Glutamatergic neuron (in vitro differentiated cells): ENCODE measurements at regions not wholly inside any gene's neighbourhood (a gene's known extent, or its start where the extent isn't known, plus 50 kb on each side); places are given as distances from the start of the nearest gene placed in this dataset.

Experiments
- DNase-seq: peaks from one replicate; pipeline ENCODE4 v3.0.0; 2022
- H3K27ac Mint-ChIP-seq: one replicate; pipeline ENCODE4 v1.8.0; 2020; ENCODE audit warnings: mild to moderate bottlenecking, mixed read lengths, inconsistent platforms; ENCODE audit not compliant: unreplicated experiment
- H3K27me3 Mint-ChIP-seq: one replicate; pipeline ENCODE4 v1.8.0; 2020; ENCODE audit warnings: mild to moderate bottlenecking, moderate library complexity, mixed read lengths, inconsistent platforms; ENCODE audit not compliant: unreplicated experiment
- H3K36me3 Mint-ChIP-seq: one replicate; pipeline ENCODE4 v1.8.0; 2020; ENCODE audit warnings: mild to moderate bottlenecking, mixed read lengths, inconsistent platforms; ENCODE audit not compliant: unreplicated experiment
- H3K4me1 Mint-ChIP-seq: one replicate; pipeline ENCODE4 v1.8.0; 2020; ENCODE audit warnings: mild to moderate bottlenecking, low read depth, mixed read lengths, inconsistent platforms; ENCODE audit not compliant: unreplicated experiment
- H3K4me3 Mint-ChIP-seq: one replicate; pipeline ENCODE4 v1.8.0; 2020; ENCODE audit warnings: mild to moderate bottlenecking, mixed read lengths, inconsistent platforms; ENCODE audit not compliant: unreplicated experiment
- H3K9me3 Mint-ChIP-seq: one replicate; pipeline ENCODE4 v1.8.0; 2020; ENCODE audit warnings: mild to moderate bottlenecking, moderate library complexity, mixed read lengths, inconsistent platforms; ENCODE audit not compliant: unreplicated experiment
- TF ChIP-seq, protein P1 (sequence below): fragments of 200-600 bp; sonication (generic); IDR thresholded peaks from one replicate; pipeline ENCODE4 v1.5.0; 2021; ENCODE audit not compliant: partially characterized antibody, unreplicated experiment

GRCh38 chrX:40243755-40244515 lies 146.2 kb upstream of the BCOR start:
- DNase-seq, result no peak
- H3K36me3 Mint-ChIP-seq, result no peaks in the 10 kb centered on the region
- TF ChIP-seq, protein P1, sequence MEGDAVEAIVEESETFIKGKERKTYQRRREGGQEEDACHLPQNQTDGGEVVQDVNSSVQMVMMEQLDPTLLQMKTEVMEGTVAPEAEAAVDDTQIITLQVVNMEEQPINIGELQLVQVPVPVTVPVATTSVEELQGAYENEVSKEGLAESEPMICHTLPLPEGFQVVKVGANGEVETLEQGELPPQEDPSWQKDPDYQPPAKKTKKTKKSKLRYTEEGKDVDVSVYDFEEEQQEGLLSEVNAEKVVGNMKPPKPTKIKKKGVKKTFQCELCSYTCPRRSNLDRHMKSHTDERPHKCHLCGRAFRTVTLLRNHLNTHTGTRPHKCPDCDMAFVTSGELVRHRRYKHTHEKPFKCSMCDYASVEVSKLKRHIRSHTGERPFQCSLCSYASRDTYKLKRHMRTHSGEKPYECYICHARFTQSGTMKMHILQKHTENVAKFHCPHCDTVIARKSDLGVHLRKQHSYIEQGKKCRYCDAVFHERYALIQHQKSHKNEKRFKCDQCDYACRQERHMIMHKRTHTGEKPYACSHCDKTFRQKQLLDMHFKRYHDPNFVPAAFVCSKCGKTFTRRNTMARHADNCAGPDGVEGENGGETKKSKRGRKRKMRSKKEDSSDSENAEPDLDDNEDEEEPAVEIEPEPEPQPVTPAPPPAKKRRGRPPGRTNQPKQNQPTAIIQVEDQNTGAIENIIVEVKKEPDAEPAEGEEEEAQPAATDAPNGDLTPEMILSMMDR, result no peak
- no peaks in the 10 kb centered on the region for H3K27me3 Mint-ChIP-seq
- H3K9me3 Mint-ChIP-seq, result no peaks in the 10 kb centered on the region
- no peak overlapping the region for H3K27ac Mint-ChIP-seq
- H3K4me1 Mint-ChIP-seq, result peaks cover 14% of the 10 kb centered on the region
- no peak overlapping the region for H3K4me3 Mint-ChIP-seq

DNA sequence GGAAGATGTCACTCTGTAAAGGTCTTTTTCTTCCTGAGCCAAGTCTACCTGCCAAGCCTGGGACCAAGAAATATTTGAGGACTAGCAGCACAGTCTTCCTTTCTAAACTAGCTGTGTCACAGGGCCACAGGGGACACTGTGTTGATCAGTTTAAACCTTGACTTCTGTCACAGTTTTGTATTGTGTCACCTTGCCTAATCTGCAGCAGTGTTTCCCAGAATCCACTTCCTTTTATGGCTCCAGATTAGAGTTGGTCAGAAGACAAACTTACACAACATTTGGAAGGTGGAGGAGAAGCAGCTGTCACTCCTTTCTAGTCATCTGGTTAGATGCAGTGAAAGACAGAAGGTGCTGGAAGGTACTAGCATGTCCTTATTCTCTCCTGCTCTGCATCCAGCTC lies 143.1 kb upstream of the BCOR start:
- DNase-seq, result no peak
- Mint-ChIP-seq H3K9me3 (no peaks in the 10 kb centered on the region), H3K4me1 (peaks cover 11% of the 10 kb centered on the region), H3K27ac (no peak overlapping the region), H3K36me3 (no peaks in the 10 kb centered on the region), H3K27me3 (no peaks in the 10 kb centered on the region), H3K4me3 (no peak overlapping the region)
- TF ChIP-seq, protein P1, result no peak

GRCh38 chrX:40237731-40238178 lies 140.0 kb upstream of the BCOR start:
- no peaks in the 10 kb centered on the region for H3K27me3 Mint-ChIP-seq
- DNase-seq, result no peak
- no peak overlapping the region for H3K27ac Mint-ChIP-seq
- TF ChIP-seq, protein P1, result no peak
- H3K9me3 Mint-ChIP-seq, result no peaks in the 10 kb centered on the region
- H3K4me1 Mint-ChIP-seq, result no peaks in the 10 kb centered on the region
- H3K4me3 Mint-ChIP-seq, result no peak overlapping the region
- no peaks in the 10 kb centered on the region for H3K36me3 Mint-ChIP-seq

- no peak for DNase-seq
- Mint-ChIP-seq H3K27ac (no peak overlapping the region), H3K4me1 (no peaks in the 10 kb centered on the region), H3K27me3 (no peaks in the 10 kb centered on the region), H3K36me3 (no peaks in the 10 kb centered on the region), H3K4me3 (no peak overlapping the region), H3K9me3 (no peaks in the 10 kb centered on the region)
- TF ChIP-seq, protein P1, result no peak
These were observed 132.9 kb upstream of the BCOR start for GRCh38 chrX:40230646-40231045.

DNA sequence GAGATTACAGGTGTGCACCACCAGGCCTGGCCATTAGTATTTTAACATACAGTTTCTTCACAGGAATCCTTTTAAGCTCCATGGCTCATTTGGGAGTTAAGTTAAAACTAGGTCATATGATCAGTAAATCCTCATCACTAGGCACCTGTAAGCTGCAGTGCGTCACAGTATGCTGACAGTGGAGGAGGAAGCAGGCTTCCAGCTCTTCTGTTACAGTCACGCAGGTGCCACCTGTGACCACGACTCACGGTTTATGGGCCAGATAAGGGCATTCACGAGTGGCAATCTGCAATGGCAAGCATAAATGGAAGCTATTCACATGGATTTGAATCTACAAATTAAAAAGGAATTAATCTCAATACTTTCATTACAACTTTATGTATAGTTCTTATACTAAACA lies 129.4 kb upstream of the BCOR start:
- Mint-ChIP-seq H3K36me3 (no peaks in the 10 kb centered on the region), H3K4me1 (no peaks in the 10 kb centered on the region), H3K27ac (no peak overlapping the region), H3K27me3 (no peaks in the 10 kb centered on the region), H3K9me3 (no peaks in the 10 kb centered on the region), H3K4me3 (no peak overlapping the region)
- TF ChIP-seq, protein P1, result no peak
- no peak for DNase-seq
